ENCODE measurements at regions not wholly inside any gene's neighbourhood (a gene's known extent, or its start where the extent isn't known, plus 50 kb on each side); places are given as distances from the start of the nearest gene placed in this dataset.
A peak's percentile ranks its signal among the peaks of the same experiment; 100 is the strongest.
"Not testable (repeated sequence)": the region's sequence is repeated elsewhere in the genome, so short reads cannot be mapped to it uniquely, and the experiment has no call there.

GRCh38 chr5:53291047-53291446 is 181.5 kb upstream of the MOCS2 start:
- 96 to 97% methylated on average over 4 of the region's 4 CpGs for WGBS, 2 experiments (ENCODE audit: low coverage in 1 of 2, low lambda C conversion rate in 2 of 2, missing lambda C conversion rate in 2 of 2)
- no peaks in the 10 kb centered on the region for H4K20me1 ChIP-seq (ENCODE audit: insufficient read depth)
- no peak overlapping the region for H3K9ac ChIP-seq
- no peaks in the 10 kb centered on the region for H3K79me2 ChIP-seq (ENCODE audit: insufficient read depth)
- no peak overlapping the region for H2AFZ ChIP-seq
- H3K27ac ChIP-seq, result no peak overlapping the region
- no peak for DNase-seq
- H3K9me3 ChIP-seq (ENCODE audit: low read depth), result no peaks in the 10 kb centered on the region
- in situ Hi-C loops (cut with MboI), result no loop called here
- H3K4me2 ChIP-seq (ENCODE audit: unreplicated experiment), result no peak overlapping the region
- TF ChIP-seq EZH2 (IDR thresholded peaks at IDR 0.05; ENCODE audit: insufficient read depth, poor library complexity, severe bottlenecking), result no peak
- TF ChIP-seq EZH2phosphoT487 (IDR thresholded peaks at IDR 0.05; ENCODE audit: insufficient read depth, low read depth), result no peak
- H3K9me2 ChIP-seq (ENCODE audit: insufficient read depth), result no peaks in the 10 kb centered on the region
- no peaks in the 10 kb centered on the region for H3K4me1 ChIP-seq (ENCODE audit: insufficient read depth)
- H3K27me3 ChIP-seq (replicated peaks; ENCODE audit: insufficient read depth), result no peaks in the 10 kb centered on the region
- peaks cover 7% of the 10 kb centered on the region; the same call in 1 of the 2 replicates for H3F3A ChIP-seq (ENCODE audit: insufficient read depth)
- H3K4me3 ChIP-seq, result no peak overlapping the region
- no peaks in the 10 kb centered on the region for H3K36me3 ChIP-seq (ENCODE audit: low read depth)

GRCh38 chr5:53291528-53291927 is 182.0 kb upstream of the MOCS2 start:
- in situ Hi-C loops (cut with MboI), result no loop called here
- H4K20me1 ChIP-seq (ENCODE audit: insufficient read depth), result no peaks in the 10 kb centered on the region

DNA sequence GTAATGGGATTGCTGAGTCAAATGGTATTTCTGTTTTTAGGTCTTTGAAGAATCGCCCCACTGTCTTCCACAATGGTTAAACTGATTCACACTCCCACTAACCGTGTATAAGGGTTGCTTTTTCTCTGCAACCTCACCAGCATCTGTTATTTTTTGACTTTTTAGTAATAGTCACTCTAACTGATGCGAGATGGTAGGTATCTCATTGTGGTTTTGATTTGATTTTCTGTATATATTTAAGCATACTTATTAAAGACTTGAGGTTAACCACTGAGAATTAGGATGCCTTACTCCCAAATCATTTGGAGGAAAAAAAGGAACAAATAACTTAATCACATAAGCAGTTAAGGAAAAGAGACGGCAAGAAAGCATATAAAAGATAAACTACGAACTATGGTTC is 181.6 kb upstream of the FST start:
- H3K36me3 ChIP-seq (ENCODE audit: low read depth), result no peaks in the 10 kb centered on the region
- in situ Hi-C loops (cut with MboI), result no loop called here
- peaks cover 19% of the 10 kb centered on the region for H3F3A ChIP-seq (ENCODE audit: insufficient read depth)
- 90 to 94% methylated on average over 5 of the region's 5 CpGs for WGBS, 2 experiments (ENCODE audit: low coverage in 1 of 2, low lambda C conversion rate in 2 of 2, missing lambda C conversion rate in 2 of 2)
- TF ChIP-seq EZH2phosphoT487 (IDR thresholded peaks at IDR 0.05; ENCODE audit: insufficient read depth, low read depth) (no peak), EZH2 (IDR thresholded peaks at IDR 0.05; ENCODE audit: insufficient read depth, poor library complexity, severe bottlenecking) (no peak)
- DNase-seq, result no peak
- peaks cover 19% of the 10 kb centered on the region for H3K4me1 ChIP-seq (ENCODE audit: insufficient read depth)
- no peak overlapping the region for H2AFZ ChIP-seq
- H3K4me2 ChIP-seq (ENCODE audit: unreplicated experiment), result no peak overlapping the region
- no peaks in the 10 kb centered on the region for H3K9me3 ChIP-seq (ENCODE audit: low read depth)
- no peaks in the 10 kb centered on the region for H3K9me2 ChIP-seq (ENCODE audit: insufficient read depth)
- no peak overlapping the region for H3K4me3 ChIP-seq
- H3K79me2 ChIP-seq (ENCODE audit: insufficient read depth), result no peaks in the 10 kb centered on the region
- H4K20me1 ChIP-seq (ENCODE audit: insufficient read depth), result no peaks in the 10 kb centered on the region
- no peak overlapping the region for H3K27ac ChIP-seq
- H3K27me3 ChIP-seq (replicated peaks; ENCODE audit: insufficient read depth), result no peaks in the 10 kb centered on the region
- H3K9ac ChIP-seq, result no peak overlapping the region

More at GRCh38 chr5:53291528-53291927, 182.0 kb upstream of the MOCS2 start:
- no peaks in the 10 kb centered on the region for H3K79me2 ChIP-seq (ENCODE audit: insufficient read depth)
- H3K27me3 ChIP-seq (replicated peaks; ENCODE audit: insufficient read depth), result no peaks in the 10 kb centered on the region
- no peaks in the 10 kb centered on the region for H3K4me1 ChIP-seq (ENCODE audit: insufficient read depth)
- no peaks in the 10 kb centered on the region for H3K36me3 ChIP-seq (ENCODE audit: low read depth)
- no peak overlapping the region for H3K27ac ChIP-seq
- no peak overlapping the region for H3K4me2 ChIP-seq (ENCODE audit: unreplicated experiment)
- no peaks in the 10 kb centered on the region for H3K9me3 ChIP-seq (ENCODE audit: low read depth)
- H2AFZ ChIP-seq, result no peak overlapping the region
- DNase-seq, result peak; percentile 20
- TF ChIP-seq EZH2 (IDR thresholded peaks at IDR 0.05; ENCODE audit: insufficient read depth, poor library complexity, severe bottlenecking) (no peak), EZH2phosphoT487 (IDR thresholded peaks at IDR 0.05; ENCODE audit: insufficient read depth, low read depth) (no peak)
- no peak overlapping the region for H3K9ac ChIP-seq
- no peaks in the 10 kb centered on the region for H3K9me2 ChIP-seq (ENCODE audit: insufficient read depth)
- H3F3A ChIP-seq (ENCODE audit: insufficient read depth), result peaks cover 7% of the 10 kb centered on the region; the same call in 1 of the 2 replicates
- H3K4me3 ChIP-seq, result no peak overlapping the region

GRCh38 chr5:53302529-53302928 is 177.9 kb upstream of the FST start:
- Histone ChIP-seq H3K9me3 (ENCODE audit: low read depth) (no peaks in the 10 kb centered on the region), H3K27me3 (replicated peaks; ENCODE audit: insufficient read depth) (no peaks in the 10 kb centered on the region), H3F3A (ENCODE audit: insufficient read depth) (peaks cover 23% of the 10 kb centered on the region), H3K27ac (peak overlapping the region; percentile 6; the same call in 1 of the 2 replicates), H3K79me2 (ENCODE audit: insufficient read depth) (no peaks in the 10 kb centered on the region), H3K36me3 (ENCODE audit: low read depth) (no peaks in the 10 kb centered on the region), H2AFZ (no peak overlapping the region), H3K9me2 (ENCODE audit: insufficient read depth) (no peaks in the 10 kb centered on the region), H3K4me3 (no peak overlapping the region), H4K20me1 (ENCODE audit: insufficient read depth) (no peaks in the 10 kb centered on the region), H3K4me2 (ENCODE audit: unreplicated experiment) (peak overlapping the region; percentile 18), H3K9ac (no peak overlapping the region), H3K4me1 (ENCODE audit: insufficient read depth) (peaks cover 20% of the 10 kb centered on the region)
- 22 to 27% methylated on average over 1 of the region's 1 CpG for WGBS, 2 experiments (ENCODE audit: low coverage in 1 of 2, low lambda C conversion rate in 2 of 2, missing lambda C conversion rate in 2 of 2)
- DNase-seq, result peak; percentile 54
- TF ChIP-seq EZH2 (IDR thresholded peaks at IDR 0.05; ENCODE audit: insufficient read depth, poor library complexity, severe bottlenecking) (no peak), EZH2phosphoT487 (IDR thresholded peaks at IDR 0.05; ENCODE audit: insufficient read depth, low read depth) (no peak)
- in situ Hi-C loops (cut with MboI), result no loop called here

DNA sequence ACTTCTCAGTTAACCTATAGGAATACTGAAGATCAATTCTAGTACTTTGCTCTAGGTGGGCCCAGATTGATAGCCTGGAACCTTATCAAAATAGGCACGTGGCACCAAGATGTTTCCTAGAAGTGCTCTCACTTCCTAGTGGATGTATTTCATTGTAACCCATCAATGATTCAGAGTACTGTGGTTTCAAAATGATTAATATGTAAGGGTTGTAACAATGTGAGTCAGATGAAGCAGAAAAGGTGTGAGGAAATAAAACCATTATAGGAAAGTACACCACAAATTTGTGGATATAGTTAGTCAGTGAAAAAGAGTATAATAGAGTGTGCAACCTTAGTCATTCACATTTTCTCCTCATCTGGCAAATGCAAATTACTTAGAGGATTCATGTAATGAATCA is 177.3 kb upstream of the FST start:
- H3K27me3 ChIP-seq (replicated peaks; ENCODE audit: insufficient read depth), result no peaks in the 10 kb centered on the region
- WGBS, 2 experiments (ENCODE audit: low coverage in 1 of 2, low lambda C conversion rate in 2 of 2, missing lambda C conversion rate in 2 of 2), result 0% methylated on average over 1 of the region's 1 CpG
- peak; percentile 89 for DNase-seq
- in situ Hi-C loops (cut with MboI), result no loop called here
- H2AFZ ChIP-seq, result no peak overlapping the region
- H3K9me2 ChIP-seq (ENCODE audit: insufficient read depth), result no peaks in the 10 kb centered on the region
- H3K9ac ChIP-seq, result no peak overlapping the region
- H3K27ac ChIP-seq, result peak overlapping the region; percentile 6; the same call in 1 of the 2 replicates
- no peak overlapping the region for H3K4me3 ChIP-seq
- peaks cover 23% of the 10 kb centered on the region for H3F3A ChIP-seq (ENCODE audit: insufficient read depth)
- peaks cover 20% of the 10 kb centered on the region for H3K4me1 ChIP-seq (ENCODE audit: insufficient read depth)
- H4K20me1 ChIP-seq (ENCODE audit: insufficient read depth), result no peaks in the 10 kb centered on the region
- no peaks in the 10 kb centered on the region for H3K79me2 ChIP-seq (ENCODE audit: insufficient read depth)
- H3K4me2 ChIP-seq (ENCODE audit: unreplicated experiment), result peak overlapping the region; percentile 18
- no peaks in the 10 kb centered on the region for H3K36me3 ChIP-seq (ENCODE audit: low read depth)
- no peak for TF ChIP-seq EZH2 (IDR thresholded peaks at IDR 0.05; ENCODE audit: insufficient read depth, poor library complexity, severe bottlenecking)
- TF ChIP-seq EZH2phosphoT487 (IDR thresholded peaks at IDR 0.05; ENCODE audit: insufficient read depth, low read depth), result peak; percentile 93
- H3K9me3 ChIP-seq (ENCODE audit: low read depth), result no peaks in the 10 kb centered on the region

DNA sequence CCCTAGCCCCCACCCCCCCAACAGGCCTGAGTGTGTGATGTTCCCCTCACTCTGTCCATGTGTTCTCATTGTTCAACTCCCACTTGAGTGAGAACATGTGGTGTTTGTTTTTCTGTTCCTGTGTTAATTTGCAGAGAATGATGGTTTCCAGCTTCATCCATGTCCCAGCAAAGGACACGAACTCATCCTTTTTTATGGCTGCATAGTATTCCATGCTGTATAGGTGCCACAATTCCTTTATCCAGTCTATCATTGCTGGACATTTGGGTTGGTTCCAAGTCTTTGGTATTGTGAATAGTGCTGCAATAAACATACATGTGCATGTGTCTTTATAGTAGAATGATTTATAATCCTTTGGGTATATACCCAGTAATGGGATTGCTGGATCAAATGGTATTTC is 175.1 kb upstream of the FST start:
- H3K27ac ChIP-seq; in situ Hi-C loops (cut with MboI); DNase-seq; H3K9me2 ChIP-seq (ENCODE audit: insufficient read depth); H3K27me3 ChIP-seq (replicated peaks; ENCODE audit: insufficient read depth); H3K4me3 ChIP-seq; H3K9ac ChIP-seq; H2AFZ ChIP-seq; H3K36me3 ChIP-seq (ENCODE audit: low read depth); H3K79me2 ChIP-seq (ENCODE audit: insufficient read depth); H4K20me1 ChIP-seq (ENCODE audit: insufficient read depth); H3K4me2 ChIP-seq (ENCODE audit: unreplicated experiment); H3K9me3 ChIP-seq (ENCODE audit: low read depth): not testable (repeated sequence)
- Histone ChIP-seq H3K4me1 (ENCODE audit: insufficient read depth) (peaks cover 20% of the 10 kb centered on the region), H3F3A (ENCODE audit: insufficient read depth) (peaks cover 23% of the 10 kb centered on the region)
- 54 to 75% methylated on average over 1 of the region's 1 CpG for WGBS, 2 experiments (ENCODE audit: low coverage in 1 of 2, low lambda C conversion rate in 2 of 2, missing lambda C conversion rate in 2 of 2)

Data from GM23248 (cell line).